Panc1 (cell line): ENCODE measurements at regions not wholly inside any gene's neighbourhood (a gene's known extent, or its start where the extent isn't known, plus 50 kb on each side); places are given as distances from the start of the nearest gene placed in this dataset.

ENCODE experiments used
- CTCF ChIP-seq: fragments of 450-650 bp; IDR thresholded peaks from 2 replicates; pipeline ENCODE4 v1.5.1; 2017; ENCODE audit warnings: mild to moderate bottlenecking
- REST ChIP-seq, 2 experiments: IDR thresholded peaks; 2 replicates each; pipeline ENCODE4 v1.6.1; 2011 to 2012; ENCODE audit warnings: low read depth in 2 of 2, control low read depth in 1 of 2, low read length in 1 of 2, mild to moderate bottlenecking in 1 of 2, moderate library complexity in 1 of 2; ENCODE audit not compliant: insufficient read depth in 1 of 2

GRCh38 chr6:100968949-100969348 is 87.8 kb upstream of the ASCC3 start:
- TF ChIP-seq CTCF (no peak), REST (IDR thresholded peaks at IDR 0.05; ENCODE audit: insufficient read depth in 1 of 2, low read depth in 2 of 2, low read length in 1 of 2) (no peak)
